ENCODE measurements at regions not wholly inside any gene's neighbourhood (a gene's known extent, or its start where the extent isn't known, plus 50 kb on each side); places are given as distances from the start of the nearest gene placed in this dataset.

GRCh38 chr16:73553941-73554660, 506.2 kb upstream of the ZFHX3 start:
- TF ChIP-seq, protein P1, sequence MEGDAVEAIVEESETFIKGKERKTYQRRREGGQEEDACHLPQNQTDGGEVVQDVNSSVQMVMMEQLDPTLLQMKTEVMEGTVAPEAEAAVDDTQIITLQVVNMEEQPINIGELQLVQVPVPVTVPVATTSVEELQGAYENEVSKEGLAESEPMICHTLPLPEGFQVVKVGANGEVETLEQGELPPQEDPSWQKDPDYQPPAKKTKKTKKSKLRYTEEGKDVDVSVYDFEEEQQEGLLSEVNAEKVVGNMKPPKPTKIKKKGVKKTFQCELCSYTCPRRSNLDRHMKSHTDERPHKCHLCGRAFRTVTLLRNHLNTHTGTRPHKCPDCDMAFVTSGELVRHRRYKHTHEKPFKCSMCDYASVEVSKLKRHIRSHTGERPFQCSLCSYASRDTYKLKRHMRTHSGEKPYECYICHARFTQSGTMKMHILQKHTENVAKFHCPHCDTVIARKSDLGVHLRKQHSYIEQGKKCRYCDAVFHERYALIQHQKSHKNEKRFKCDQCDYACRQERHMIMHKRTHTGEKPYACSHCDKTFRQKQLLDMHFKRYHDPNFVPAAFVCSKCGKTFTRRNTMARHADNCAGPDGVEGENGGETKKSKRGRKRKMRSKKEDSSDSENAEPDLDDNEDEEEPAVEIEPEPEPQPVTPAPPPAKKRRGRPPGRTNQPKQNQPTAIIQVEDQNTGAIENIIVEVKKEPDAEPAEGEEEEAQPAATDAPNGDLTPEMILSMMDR (IDR thresholded peaks at IDR 0.05; ENCODE audit: extremely low read depth, insufficient read depth, missing control alignments) = no peak
- in situ Hi-C loops (cut with MboI; ENCODE audit: low pct_unique_long_range_greater_than_20kb, low sequenced_read_pairs, unreplicated experiment) = no loop called here
- DNase-seq (ENCODE audit: low spot score) = no peak

GRCh38 chr16:73549984-73550631, 502.2 kb upstream of the ZFHX3 start:
- in situ Hi-C loops (cut with MboI; ENCODE audit: low pct_unique_long_range_greater_than_20kb, low sequenced_read_pairs, unreplicated experiment) = no loop called here
- TF ChIP-seq, protein P1 (IDR thresholded peaks at IDR 0.05; ENCODE audit: extremely low read depth, insufficient read depth, missing control alignments) = no peak
- DNase-seq (ENCODE audit: low spot score) = no peak

DNA sequence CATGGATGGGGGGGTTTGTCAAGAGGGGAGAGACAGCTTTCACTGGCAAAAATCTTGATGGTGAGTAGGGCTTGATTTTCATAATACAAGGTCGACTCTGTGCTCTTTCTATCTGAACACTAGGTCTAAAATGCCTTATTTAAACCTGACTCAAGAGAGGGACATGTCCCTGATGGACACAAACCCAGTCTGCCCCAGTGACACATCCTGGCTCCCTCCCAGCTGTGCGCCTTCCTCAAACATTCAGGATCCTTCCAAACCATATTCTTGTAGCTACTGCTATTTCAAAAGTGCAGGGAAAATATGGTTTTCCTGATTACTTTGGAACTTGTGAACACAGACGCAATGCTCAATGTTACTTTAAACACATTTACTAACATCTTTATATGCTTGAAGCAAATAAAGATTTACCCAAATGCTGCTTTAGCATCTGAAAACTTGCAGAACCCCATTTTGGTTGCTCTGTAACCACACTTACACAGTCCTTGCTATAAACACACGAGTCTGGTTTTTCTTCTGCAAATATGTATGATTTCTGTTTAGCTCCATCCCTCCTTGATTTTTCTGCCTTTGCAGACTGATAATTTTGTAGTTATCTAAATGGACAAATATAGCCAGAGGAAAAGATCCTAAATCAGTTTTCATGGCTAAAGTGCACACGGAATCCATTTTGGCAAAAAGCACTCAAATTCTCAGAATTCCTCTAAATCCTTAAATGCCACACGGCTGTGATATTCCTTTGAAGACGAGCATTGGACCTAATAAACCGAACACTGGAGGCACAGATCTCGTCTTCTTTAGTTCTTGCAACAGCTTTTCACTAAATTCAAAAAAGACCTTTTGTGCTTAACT, 499.9 kb upstream of the ZFHX3 start:
- TF ChIP-seq, protein P1 (IDR thresholded peaks at IDR 0.05; ENCODE audit: extremely low read depth, insufficient read depth, missing control alignments) = no peak
- in situ Hi-C loops (cut with MboI; ENCODE audit: low pct_unique_long_range_greater_than_20kb, low sequenced_read_pairs, unreplicated experiment) = no loop called here
- no peak for DNase-seq (ENCODE audit: low spot score)

- TF ChIP-seq, protein P1 (IDR thresholded peaks at IDR 0.05; ENCODE audit: extremely low read depth, insufficient read depth, missing control alignments) = no peak
- no peak for DNase-seq (ENCODE audit: low spot score)
- in situ Hi-C loops (cut with MboI; ENCODE audit: low pct_unique_long_range_greater_than_20kb, low sequenced_read_pairs, unreplicated experiment) = no loop called here
Measured at GRCh38 chr16:73546341-73546845, 498.5 kb upstream of the ZFHX3 start.

GRCh38 chr16:73545755-73546154, 497.8 kb upstream of the ZFHX3 start:
- TF ChIP-seq, protein P1 (IDR thresholded peaks at IDR 0.05; ENCODE audit: extremely low read depth, insufficient read depth, missing control alignments) = no peak
- no peak for DNase-seq (ENCODE audit: low spot score)
- in situ Hi-C loops (cut with MboI; ENCODE audit: low pct_unique_long_range_greater_than_20kb, low sequenced_read_pairs, unreplicated experiment) = no loop called here

DNA sequence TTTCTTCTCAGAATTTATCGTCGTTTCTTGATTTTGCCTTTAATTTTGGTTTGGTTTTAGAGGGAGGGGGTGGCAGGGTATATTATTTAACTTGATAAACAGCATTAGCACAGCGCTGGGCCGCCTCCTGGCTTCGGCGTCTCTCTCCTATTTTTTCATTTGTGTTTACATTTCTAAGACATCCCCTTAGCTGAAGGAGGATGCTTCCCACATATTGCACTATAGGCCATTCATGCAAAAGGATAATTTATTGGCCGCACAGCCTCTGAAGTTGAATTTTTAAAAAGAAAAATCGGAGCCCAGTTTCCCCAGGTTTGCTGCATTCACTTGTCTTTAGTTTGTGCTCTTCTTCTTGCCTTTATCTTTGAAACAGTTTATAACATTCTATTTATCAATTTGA, 497.4 kb upstream of the ZFHX3 start:
- TF ChIP-seq, protein P1 (IDR thresholded peaks at IDR 0.05; ENCODE audit: extremely low read depth, insufficient read depth, missing control alignments) = no peak
- in situ Hi-C loops (cut with MboI; ENCODE audit: low pct_unique_long_range_greater_than_20kb, low sequenced_read_pairs, unreplicated experiment) = no loop called here

More for the DNA sequence above, 497.4 kb upstream of the ZFHX3 start:
- DNase-seq (ENCODE audit: low spot score) = no peak

Data from GM13977 (cell line).